Loucy (cell line): ENCODE measurements at regions not wholly inside any gene's neighbourhood (a gene's known extent, or its start where the extent isn't known, plus 50 kb on each side); places are given as distances from the start of the nearest gene placed in this dataset.

ENCODE experiments used
- CTCF ChIP-seq: fragments of 200-600 bp; sonication (generic); conservative IDR thresholded peaks from 2 replicates; pipeline ENCODE4 v1.5.1; 2014; ENCODE audit warnings: mild to moderate bottlenecking, antibody characterized with exemption, low read length
- EZH2phosphoT487 ChIP-seq: fragments of 200-600 bp; IDR thresholded peaks from 2 replicates; pipeline ENCODE4 v1.6.1; 2018; ENCODE audit warnings: antibody characterized with exemption, mild to moderate bottlenecking, moderate library complexity, borderline replicate concordance

- no peak for TF ChIP-seq EZH2phosphoT487
- no peak for TF ChIP-seq CTCF
These were observed 72.1 kb upstream of the SETMAR start for GRCh38 chr3:4231041-4231440.
